HCT116 (cell line): ENCODE measurements at regions not wholly inside any gene's neighbourhood (a gene's known extent, or its start where the extent isn't known, plus 50 kb on each side); places are given as distances from the start of the nearest gene placed in this dataset.

Source experiments
- ATAC-seq: fragments of 200-7000 bp; cut with Tn5 transposase; 2 replicates; pipeline ENCODE4 v1.9.1; 2020; ENCODE audit warnings: mild to moderate bottlenecking, moderate library complexity
- BruUV-seq: library from RNA; stranded (reverse); fragments of 400-500 nt; replicated peaks from 2 replicates; lab custom pipeline; 2021; lab: Mats Ljungman, UMichigan
- CTCF ChIA-PET: fragments of 300-600 bp; sonication (Branson Sonifier 250); formaldehyde crosslinking; loops from one replicate; lab custom pipeline; 2021; ENCODE audit warnings: antibody characterized with exemption; lab: Charles Lee
- POLR2A ChIA-PET: fragments of 300-600, 350-600 bp; sonication (Branson Sonifier 250); formaldehyde crosslinking; loops from one replicate; lab custom pipeline; 2021; ENCODE audit warnings: antibody characterized with exemption; lab: Charles Lee
- RAD21 ChIA-PET, 2 experiments: fragments of 300-600 bp; sonication (Branson Sonifier 250); formaldehyde crosslinking; loops; one replicate each; lab custom pipeline; 2023; ENCODE audit warnings: low total read pairs in 2 of 2; ENCODE audit not compliant: uncharacterized antibody in 2 of 2, unreplicated experiment in 2 of 2, low non-redundant PET in 1 of 2; lab: Charles Lee
- DNase-seq: peaks from one replicate; pipeline ENCODE4 v3.0.0-alpha.2; 2010; ENCODE audit warnings: low read depth, low spot score
- H2AFZ ChIP-seq: fragments of 200-600 bp; shearing (Covaris generic), sonication (generic); 2 replicates; pipeline ENCODE4 v1.6.1; 2017; ENCODE audit warnings: low read depth, mixed run types, mixed read lengths, antibody characterized with exemption, low read length; ENCODE audit not compliant: poor library complexity, severe bottlenecking
- H3K27ac ChIP-seq: 2 replicates; pipeline ENCODE4 v1.5.1; 2012; ENCODE audit warnings: low read depth, low read length
- H3K27me3 ChIP-seq: fragments of 200-600 bp; sonication (generic); 2 replicates; pipeline ENCODE4 v1.6.1; 2016; ENCODE audit warnings: mixed run types, low read length, mixed read lengths; ENCODE audit not compliant: insufficient read depth
- H3K36me3 ChIP-seq, 2 experiments: fragments of 200-500 bp in 1 of 2; fragments of 200-600 bp in 1 of 2; sonication (Bioruptor generic) in 1 of 2; sonication (generic) in 1 of 2; 2 replicates each; pipeline versions ENCODE4 v1.5.1 to v1.6.1; 2014 to 2016; ENCODE audit warnings: low read length in 2 of 2, inconsistent platforms in 1 of 2, mixed read lengths in 1 of 2, mixed run types in 1 of 2; ENCODE audit not compliant: insufficient read depth in 2 of 2, control insufficient read depth in 1 of 2
- H3K4me1 ChIP-seq, 2 experiments: fragments of 200-600 bp in 1 of 2; sonication (generic) in 1 of 2; 2 replicates each; pipeline versions ENCODE4 v1.5.1 to v1.6.1; 2012 to 2017; ENCODE audit warnings: low read length in 2 of 2, inconsistent platforms in 1 of 2, mild to moderate bottlenecking in 1 of 2, mixed read lengths in 1 of 2, mixed run types in 1 of 2, moderate library complexity in 1 of 2; ENCODE audit not compliant: insufficient read depth in 2 of 2, control insufficient read depth in 1 of 2
- H3K4me2 ChIP-seq: fragments of 200-600 bp; sonication (generic); 2 replicates; pipeline ENCODE4 v1.6.1; 2017; ENCODE audit warnings: mixed run types, low read length, mixed read lengths
- H3K4me3 ChIP-seq, 2 experiments: fragments of 200-600 bp in 1 of 2; sonication (generic) in 1 of 2; replicated peaks in 1 of 2; 2 replicates each; pipeline ENCODE4 v1.5.1; 2011 to 2016; ENCODE audit warnings: low read length in 2 of 2, control low read depth in 1 of 2, low read depth in 1 of 2, mild to moderate bottlenecking in 1 of 2, mixed read lengths in 1 of 2, mixed run types in 1 of 2
- H3K79me2 ChIP-seq: fragments of 200-600 bp; sonication (generic); 2 replicates; pipeline ENCODE4 v1.6.1; 2017; ENCODE audit warnings: mild to moderate bottlenecking, mixed run types, low read length, moderate library complexity, mixed read lengths; ENCODE audit not compliant: insufficient read depth
- H3K9ac ChIP-seq: fragments of 200-600 bp; sonication (generic); 2 replicates; pipeline ENCODE4 v1.6.1; 2016; ENCODE audit warnings: low read length, mixed read lengths
- H3K9me2 ChIP-seq: fragments of 200-600 bp; sonication (generic), shearing (Covaris generic); 2 replicates; pipeline ENCODE4 v1.6.1; 2017; ENCODE audit warnings: mixed run types, mild to moderate bottlenecking, moderate library complexity; ENCODE audit not compliant: insufficient read depth
- H3K9me3 ChIP-seq, 2 experiments: fragments of 200-500 bp in 1 of 2; fragments of 200-600 bp in 1 of 2; sonication (Bioruptor generic) in 1 of 2; sonication (generic) in 1 of 2; 2 replicates each; pipeline ENCODE4 v1.6.1; 2014 to 2017; ENCODE audit warnings: low read length in 2 of 2, mixed read lengths in 2 of 2, inconsistent platforms in 1 of 2, low read depth in 1 of 2, mild to moderate bottlenecking in 1 of 2, mixed run types in 1 of 2, moderate library complexity in 1 of 2; ENCODE audit not compliant: control insufficient read depth in 1 of 2, insufficient read depth in 1 of 2
- H4K20me1 ChIP-seq: fragments of 200-600 bp; sonication (generic), shearing (Covaris generic); 2 replicates; pipeline ENCODE4 v1.6.1; 2017; ENCODE audit warnings: mixed run types, mild to moderate bottlenecking, moderate library complexity; ENCODE audit not compliant: insufficient read depth
- EGR1 ChIP-seq: IDR thresholded peaks from 2 replicates; pipeline ENCODE4 v1.6.1; 2012; ENCODE audit warnings: low read depth
- EZH2phosphoT487 ChIP-seq: fragments of 200-600 bp; IDR thresholded peaks from 2 replicates; pipeline ENCODE4 v1.6.1; 2018; ENCODE audit warnings: antibody characterized with exemption, borderline replicate concordance
- POLR2A ChIP-seq: IDR thresholded peaks from 2 replicates; pipeline ENCODE4 v1.7.0; 2011; ENCODE audit warnings: borderline replicate concordance; ENCODE audit not compliant: insufficient read depth, insufficient read length; ENCODE audit errors: extremely low read depth
- POLR2AphosphoS5 ChIP-seq: IDR thresholded peaks from 2 replicates; pipeline ENCODE4 v1.6.1; 2011; ENCODE audit warnings: mild to moderate bottlenecking, low read depth, low read length, moderate library complexity
- YY1 ChIP-seq: IDR thresholded peaks from 2 replicates; pipeline ENCODE4 v1.6.1; 2011; ENCODE audit warnings: low read length, low read depth, moderate library complexity, mild to moderate bottlenecking; ENCODE audit not compliant: insufficient replicate concordance; ENCODE audit errors: extremely low read depth
- ZFX ChIP-seq: fragments of 450-650 bp; IDR thresholded peaks from 2 replicates; pipeline ENCODE4 v1.6.1; 2017
- ZNF274 ChIP-seq: fragments of 200-500 bp; sonication (Bioruptor generic); IDR thresholded peaks from 2 replicates; pipeline ENCODE4 v1.6.1; 2014; ENCODE audit warnings: mild to moderate bottlenecking, low read depth, low read length, inconsistent platforms
- intact Hi-C: fragments of 100-400 bp; cut with micrococcal nuclease; formaldehyde crosslinking; loops from 2 replicates; pipeline ENCODE4 v1.10.0; 2022
- TF ChIP-seq, protein P1 (sequence below): IDR thresholded peaks from 2 replicates; pipeline ENCODE4 v1.6.1; 2012
- TF ChIP-seq, protein P2 (sequence below), 3 experiments: fragments of 200-600 bp in 1 of 3; sonication (generic) in 1 of 3; IDR thresholded peaks in 2 of 3; conservative IDR thresholded peaks in 1 of 3; 2 replicates each; pipeline ENCODE4 v1.5.1; 2012 to 2017; ENCODE audit warnings: low read depth in 2 of 3, low read length in 2 of 3, antibody characterized with exemption in 1 of 3, borderline replicate concordance in 1 of 3, control low read depth in 1 of 3, mild to moderate bottlenecking in 1 of 3, mixed read lengths in 1 of 3, mixed run types in 1 of 3, moderate library complexity in 1 of 3; ENCODE audit not compliant: insufficient read depth in 1 of 3
- TF ChIP-seq, protein P3 (sequence below): IDR thresholded peaks from 2 replicates; pipeline ENCODE4 v1.6.1; 2012
- TF ChIP-seq, protein P4 (sequence below): IDR thresholded peaks from 2 replicates; pipeline ENCODE4 v1.6.1; 2011; ENCODE audit warnings: mild to moderate bottlenecking, low read length, moderate library complexity; ENCODE audit not compliant: insufficient replicate concordance; ENCODE audit errors: extremely low read depth
- TF ChIP-seq, protein P5 (sequence below): IDR thresholded peaks from 2 replicates; pipeline ENCODE4 v1.6.1; 2012; ENCODE audit warnings: low read depth

DNA sequence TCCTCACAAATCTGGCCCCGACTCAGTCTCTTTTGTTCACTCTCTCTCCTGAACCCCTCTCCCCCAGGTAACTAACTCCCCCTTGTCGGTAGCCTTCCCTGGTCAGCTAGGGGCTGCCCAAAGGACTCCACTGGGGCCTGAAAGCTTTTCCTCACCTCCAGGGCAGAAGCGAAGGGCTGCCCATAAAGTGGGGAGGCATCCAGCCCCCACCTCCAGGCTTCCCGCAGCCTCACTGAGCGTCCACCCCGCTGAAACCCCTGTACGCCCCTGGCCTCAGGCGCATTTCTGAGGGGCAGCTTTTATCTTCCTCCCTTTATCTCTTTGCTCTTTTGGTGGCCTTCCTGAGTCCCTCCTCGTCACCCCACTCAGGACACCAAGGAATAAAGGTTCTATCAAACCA lies 249.3 kb downstream of the CYP26B1 start:
- no peaks in the 10 kb centered on the region for H3K79me2 ChIP-seq
- no peaks in the 10 kb centered on the region for H4K20me1 ChIP-seq
- ChIA-PET POLR2A (no interaction called here), CTCF (no interaction called here), RAD21 (no interaction called here)
- no peaks in the 10 kb centered on the region for H3K9me3 ChIP-seq
- no peak overlapping the region for H2AFZ ChIP-seq
- no peak for ATAC-seq
- H3K4me1 ChIP-seq = no peaks in the 10 kb centered on the region
- no peak overlapping the region for H3K27ac ChIP-seq
- intact Hi-C loops = no loop called here
- TF ChIP-seq ZNF274 (no peak), EZH2phosphoT487 (no peak)
- TF ChIP-seq, protein P1, sequence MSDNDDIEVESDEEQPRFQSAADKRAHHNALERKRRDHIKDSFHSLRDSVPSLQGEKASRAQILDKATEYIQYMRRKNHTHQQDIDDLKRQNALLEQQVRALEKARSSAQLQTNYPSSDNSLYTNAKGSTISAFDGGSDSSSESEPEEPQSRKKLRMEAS = no peak
- DNase-seq = no peak
- H3K27me3 ChIP-seq = no peaks in the 10 kb centered on the region
- no peaks in the 10 kb centered on the region for H3K36me3 ChIP-seq
- no peak overlapping the region for H3K9ac ChIP-seq
- no peak overlapping the region for H3K4me3 ChIP-seq
- no TSS peak for BruUV-seq
- H3K9me2 ChIP-seq = no peaks in the 10 kb centered on the region
- H3K4me2 ChIP-seq = no peak overlapping the region

DNA sequence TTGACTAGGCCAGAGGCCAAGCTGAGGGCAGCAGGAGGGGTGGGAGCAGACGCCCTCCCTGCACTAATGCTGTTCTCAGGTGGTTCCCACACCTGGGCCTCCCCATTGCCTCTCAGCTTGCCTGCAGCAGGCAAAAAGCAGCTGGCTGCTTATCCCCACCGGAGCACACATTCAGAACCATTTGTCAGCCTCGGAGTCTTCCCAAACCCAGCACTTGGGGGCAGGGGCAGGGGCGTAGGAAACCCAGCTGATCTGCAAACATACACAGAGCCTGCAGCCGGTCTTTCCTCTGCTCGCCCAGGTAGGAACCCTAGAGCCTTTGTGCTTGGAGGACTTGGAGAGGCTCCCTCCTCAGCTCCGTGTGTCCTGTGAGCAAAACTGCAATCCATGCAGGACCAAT lies 249.8 kb downstream of the CYP26B1 start:
- intact Hi-C loops = no loop called here
- BruUV-seq = no TSS peak
- no peaks in the 10 kb centered on the region for H3K4me1 ChIP-seq
- no peak overlapping the region for H2AFZ ChIP-seq
- no peak overlapping the region for H3K27ac ChIP-seq
- DNase-seq = no peak
- no peak for ATAC-seq
- no peaks in the 10 kb centered on the region for H3K27me3 ChIP-seq
- no peaks in the 10 kb centered on the region for H3K36me3 ChIP-seq
- no peaks in the 10 kb centered on the region for H3K9me3 ChIP-seq
- no peak overlapping the region for H3K9ac ChIP-seq
- CTCF ChIA-PET = no interaction called here
- POLR2A ChIA-PET = no interaction called here
- H3K4me3 ChIP-seq = no peak overlapping the region
- RAD21 ChIA-PET = no interaction called here
- no peak overlapping the region for H3K4me2 ChIP-seq
- H3K9me2 ChIP-seq = no peaks in the 10 kb centered on the region
- no peaks in the 10 kb centered on the region for H4K20me1 ChIP-seq
- H3K79me2 ChIP-seq = no peaks in the 10 kb centered on the region
- TF ChIP-seq EGR1 = no peak
- TF ChIP-seq, protein P2, sequence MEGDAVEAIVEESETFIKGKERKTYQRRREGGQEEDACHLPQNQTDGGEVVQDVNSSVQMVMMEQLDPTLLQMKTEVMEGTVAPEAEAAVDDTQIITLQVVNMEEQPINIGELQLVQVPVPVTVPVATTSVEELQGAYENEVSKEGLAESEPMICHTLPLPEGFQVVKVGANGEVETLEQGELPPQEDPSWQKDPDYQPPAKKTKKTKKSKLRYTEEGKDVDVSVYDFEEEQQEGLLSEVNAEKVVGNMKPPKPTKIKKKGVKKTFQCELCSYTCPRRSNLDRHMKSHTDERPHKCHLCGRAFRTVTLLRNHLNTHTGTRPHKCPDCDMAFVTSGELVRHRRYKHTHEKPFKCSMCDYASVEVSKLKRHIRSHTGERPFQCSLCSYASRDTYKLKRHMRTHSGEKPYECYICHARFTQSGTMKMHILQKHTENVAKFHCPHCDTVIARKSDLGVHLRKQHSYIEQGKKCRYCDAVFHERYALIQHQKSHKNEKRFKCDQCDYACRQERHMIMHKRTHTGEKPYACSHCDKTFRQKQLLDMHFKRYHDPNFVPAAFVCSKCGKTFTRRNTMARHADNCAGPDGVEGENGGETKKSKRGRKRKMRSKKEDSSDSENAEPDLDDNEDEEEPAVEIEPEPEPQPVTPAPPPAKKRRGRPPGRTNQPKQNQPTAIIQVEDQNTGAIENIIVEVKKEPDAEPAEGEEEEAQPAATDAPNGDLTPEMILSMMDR (IDR thresholded peaks at IDR 0.05 in 2 of 3, conservative IDR thresholded peaks at IDR 0.05 in 1 of 3; ENCODE audit: borderline replicate concordance in 1 of 3, insufficient read depth in 1 of 3, low read depth in 2 of 3, low read length in 2 of 3) = no peak
- TF ChIP-seq, protein P3, sequence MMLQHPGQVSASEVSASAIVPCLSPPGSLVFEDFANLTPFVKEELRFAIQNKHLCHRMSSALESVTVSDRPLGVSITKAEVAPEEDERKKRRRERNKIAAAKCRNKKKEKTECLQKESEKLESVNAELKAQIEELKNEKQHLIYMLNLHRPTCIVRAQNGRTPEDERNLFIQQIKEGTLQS = no peak
- no peak for TF ChIP-seq POLR2AphosphoS5
- TF ChIP-seq ZNF274 = no peak
- no peak for TF ChIP-seq EZH2phosphoT487
- TF ChIP-seq, protein P4, sequence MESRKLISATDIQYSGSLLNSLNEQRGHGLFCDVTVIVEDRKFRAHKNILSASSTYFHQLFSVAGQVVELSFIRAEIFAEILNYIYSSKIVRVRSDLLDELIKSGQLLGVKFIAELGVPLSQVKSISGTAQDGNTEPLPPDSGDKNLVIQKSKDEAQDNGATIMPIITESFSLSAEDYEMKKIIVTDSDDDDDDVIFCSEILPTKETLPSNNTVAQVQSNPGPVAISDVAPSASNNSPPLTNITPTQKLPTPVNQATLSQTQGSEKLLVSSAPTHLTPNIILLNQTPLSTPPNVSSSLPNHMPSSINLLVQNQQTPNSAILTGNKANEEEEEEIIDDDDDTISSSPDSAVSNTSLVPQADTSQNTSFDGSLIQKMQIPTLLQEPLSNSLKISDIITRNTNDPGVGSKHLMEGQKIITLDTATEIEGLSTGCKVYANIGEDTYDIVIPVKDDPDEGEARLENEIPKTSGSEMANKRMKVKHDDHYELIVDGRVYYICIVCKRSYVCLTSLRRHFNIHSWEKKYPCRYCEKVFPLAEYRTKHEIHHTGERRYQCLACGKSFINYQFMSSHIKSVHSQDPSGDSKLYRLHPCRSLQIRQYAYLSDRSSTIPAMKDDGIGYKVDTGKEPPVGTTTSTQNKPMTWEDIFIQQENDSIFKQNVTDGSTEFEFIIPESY = no peak
- no peak for TF ChIP-seq ZFX
- no peak for TF ChIP-seq POLR2A
- TF ChIP-seq, protein P5, sequence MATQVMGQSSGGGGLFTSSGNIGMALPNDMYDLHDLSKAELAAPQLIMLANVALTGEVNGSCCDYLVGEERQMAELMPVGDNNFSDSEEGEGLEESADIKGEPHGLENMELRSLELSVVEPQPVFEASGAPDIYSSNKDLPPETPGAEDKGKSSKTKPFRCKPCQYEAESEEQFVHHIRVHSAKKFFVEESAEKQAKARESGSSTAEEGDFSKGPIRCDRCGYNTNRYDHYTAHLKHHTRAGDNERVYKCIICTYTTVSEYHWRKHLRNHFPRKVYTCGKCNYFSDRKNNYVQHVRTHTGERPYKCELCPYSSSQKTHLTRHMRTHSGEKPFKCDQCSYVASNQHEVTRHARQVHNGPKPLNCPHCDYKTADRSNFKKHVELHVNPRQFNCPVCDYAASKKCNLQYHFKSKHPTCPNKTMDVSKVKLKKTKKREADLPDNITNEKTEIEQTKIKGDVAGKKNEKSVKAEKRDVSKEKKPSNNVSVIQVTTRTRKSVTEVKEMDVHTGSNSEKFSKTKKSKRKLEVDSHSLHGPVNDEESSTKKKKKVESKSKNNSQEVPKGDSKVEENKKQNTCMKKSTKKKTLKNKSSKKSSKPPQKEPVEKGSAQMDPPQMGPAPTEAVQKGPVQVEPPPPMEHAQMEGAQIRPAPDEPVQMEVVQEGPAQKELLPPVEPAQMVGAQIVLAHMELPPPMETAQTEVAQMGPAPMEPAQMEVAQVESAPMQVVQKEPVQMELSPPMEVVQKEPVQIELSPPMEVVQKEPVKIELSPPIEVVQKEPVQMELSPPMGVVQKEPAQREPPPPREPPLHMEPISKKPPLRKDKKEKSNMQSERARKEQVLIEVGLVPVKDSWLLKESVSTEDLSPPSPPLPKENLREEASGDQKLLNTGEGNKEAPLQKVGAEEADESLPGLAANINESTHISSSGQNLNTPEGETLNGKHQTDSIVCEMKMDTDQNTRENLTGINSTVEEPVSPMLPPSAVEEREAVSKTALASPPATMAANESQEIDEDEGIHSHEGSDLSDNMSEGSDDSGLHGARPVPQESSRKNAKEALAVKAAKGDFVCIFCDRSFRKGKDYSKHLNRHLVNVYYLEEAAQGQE = no peak
- no peak for TF ChIP-seq YY1
